GM19193 (cell line): ENCODE measurements at regions not wholly inside any gene's neighbourhood (a gene's known extent, or its start where the extent isn't known, plus 50 kb on each side); places are given as distances from the start of the nearest gene placed in this dataset.

Experiments
- POLR2A ChIP-seq: IDR thresholded peaks from 4 replicates; pipeline ENCODE4 v1.6.1; 2011; ENCODE audit not compliant: insufficient read depth, insufficient read length; ENCODE audit errors: extremely low read depth

DNA sequence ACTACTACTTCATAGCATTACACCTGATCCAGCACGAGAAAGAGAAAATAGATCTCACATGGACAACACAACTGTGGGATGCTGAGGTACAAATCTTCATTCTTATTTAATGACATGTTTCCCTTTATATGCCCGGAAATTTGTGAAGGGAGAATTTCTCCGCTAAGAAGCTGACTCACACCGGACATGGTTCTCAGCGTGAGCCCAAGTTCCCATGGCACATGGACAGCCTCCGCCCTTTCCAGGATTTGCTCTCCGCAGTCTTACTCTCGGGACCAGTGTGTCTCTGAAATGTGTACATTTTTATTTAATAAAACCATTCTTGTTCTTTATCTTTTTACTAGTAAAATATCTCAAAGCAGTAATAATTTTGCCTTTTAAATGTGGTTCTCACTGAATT, 1154.8 kb downstream of the TMEM121 start:
- no peak for TF ChIP-seq POLR2A

- no peak for TF ChIP-seq POLR2A
These were observed 1155.2 kb downstream of the TMEM121 start for GRCh38 chr14:106681568-106681967.

DNA sequence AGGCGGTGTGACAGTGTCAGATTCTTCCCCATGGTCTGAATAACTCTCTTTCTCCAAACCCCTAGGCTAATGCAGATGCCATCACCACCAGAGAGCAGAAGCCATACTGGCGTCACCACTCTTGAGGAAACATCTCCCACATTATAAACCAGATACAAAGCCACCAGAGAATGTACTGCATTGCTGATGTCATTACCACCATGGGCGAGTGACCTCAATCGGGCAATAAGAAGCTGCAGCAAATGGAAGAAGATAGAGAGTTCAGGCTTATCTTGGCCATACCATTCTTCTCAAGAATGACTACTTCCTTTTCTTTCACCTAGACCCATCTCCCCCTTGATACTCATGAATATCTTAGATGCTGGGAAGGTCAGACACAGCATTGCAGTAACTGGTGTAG, 1157.2 kb downstream of the TMEM121 start:
- no peak for TF ChIP-seq POLR2A

DNA sequence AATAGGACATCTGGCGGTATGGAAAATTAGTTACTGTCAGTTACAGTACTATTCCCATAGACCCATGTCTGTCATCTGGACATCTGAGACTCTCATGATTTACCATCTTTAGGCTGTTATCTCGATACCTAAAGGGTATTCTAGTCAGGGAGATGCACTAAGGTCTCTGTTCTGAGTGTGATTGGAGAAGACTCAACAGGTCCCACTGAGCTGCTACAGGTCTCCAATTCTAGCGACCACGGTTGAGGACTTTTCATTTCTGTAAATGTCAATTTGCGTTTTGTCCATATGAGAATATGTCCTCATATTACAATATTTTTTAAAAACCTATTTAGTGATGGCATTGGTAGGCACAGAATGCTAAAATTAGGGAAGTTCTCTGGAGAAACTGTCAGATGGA, 1160.2 kb downstream of the TMEM121 start:
- no peak for TF ChIP-seq POLR2A

- no peak for TF ChIP-seq POLR2A
These were observed 1164.0 kb downstream of the TMEM121 start for GRCh38 chr14:106690333-106690891.

- no peak for TF ChIP-seq POLR2A
These were observed 1165.4 kb downstream of the TMEM121 start for GRCh38 chr14:106691601-106692291.

DNA sequence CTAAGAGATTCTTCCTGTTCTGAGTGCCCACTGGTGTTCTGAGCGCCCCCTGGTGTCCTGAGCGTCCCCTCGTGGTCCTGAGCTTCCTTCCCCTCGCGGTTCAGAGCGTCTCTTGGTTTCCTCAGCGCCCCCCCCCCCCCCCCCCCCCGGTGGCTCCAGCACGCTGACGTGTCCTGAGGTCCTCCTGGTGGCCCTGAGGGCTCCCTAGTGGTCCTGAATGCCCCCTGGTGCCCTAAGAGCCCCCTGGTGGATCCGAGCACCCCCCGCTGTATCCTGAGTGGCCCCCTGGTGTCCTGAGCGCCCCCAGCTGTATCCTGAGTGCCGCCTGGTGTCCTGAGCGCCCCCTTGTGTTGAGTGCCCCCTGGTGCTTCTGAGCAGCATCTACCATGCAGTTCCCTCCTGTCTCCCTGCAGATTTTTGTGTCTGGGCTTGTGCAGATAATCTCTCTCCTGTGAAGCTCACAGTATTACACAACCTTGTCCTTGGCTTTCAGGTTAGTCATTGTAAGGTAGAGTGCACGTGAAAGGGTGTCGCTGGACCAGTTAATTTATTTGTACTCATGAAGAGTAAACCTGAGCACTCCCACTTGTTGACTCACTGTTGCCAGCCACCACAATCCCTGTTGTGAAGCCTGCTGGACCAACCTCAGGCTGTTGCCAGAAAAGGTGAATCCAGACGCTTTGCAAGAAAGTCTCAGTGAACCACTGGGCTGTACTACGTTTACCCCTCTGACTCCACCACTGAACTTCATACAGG, 1168.4 kb downstream of the TMEM121 start:
- no peak for TF ChIP-seq POLR2A

GRCh38 chr14:106728611-106729010, 1202.2 kb downstream of the TMEM121 start:
- no peak for TF ChIP-seq POLR2A

DNA sequence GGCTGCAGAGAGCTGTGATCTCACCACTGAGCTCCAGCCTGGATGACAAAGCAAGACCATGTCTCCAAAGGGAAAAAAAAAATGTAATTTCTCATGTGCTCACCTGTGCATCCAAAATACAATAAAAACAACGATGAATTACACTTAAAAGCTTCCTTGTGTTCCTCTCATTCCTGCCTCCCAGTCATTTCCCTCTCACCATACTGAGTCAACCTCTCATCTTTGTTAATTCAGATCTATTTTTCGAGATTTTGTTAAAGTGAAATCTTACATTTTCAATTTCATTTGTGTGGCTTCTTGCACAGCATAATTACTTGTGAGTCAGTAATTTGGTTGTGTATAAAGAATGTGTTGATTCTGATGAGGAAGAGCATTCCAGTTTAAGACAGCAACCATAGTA, 1203.2 kb downstream of the TMEM121 start:
- no peak for TF ChIP-seq POLR2A

GRCh38 chr14:106733771-106734170, 1207.4 kb downstream of the TMEM121 start:
- TF ChIP-seq POLR2A: no peak

- no peak for TF ChIP-seq POLR2A
These were observed 1210.6 kb downstream of the TMEM121 start for GRCh38 chr14:106737021-106737420.

GRCh38 chr14:106738075-106738474, 1211.7 kb downstream of the TMEM121 start:
- no peak for TF ChIP-seq POLR2A

- no peak for TF ChIP-seq POLR2A
These were observed 1239.8 kb downstream of the TMEM121 start for GRCh38 chr14:106766145-106766544.

DNA sequence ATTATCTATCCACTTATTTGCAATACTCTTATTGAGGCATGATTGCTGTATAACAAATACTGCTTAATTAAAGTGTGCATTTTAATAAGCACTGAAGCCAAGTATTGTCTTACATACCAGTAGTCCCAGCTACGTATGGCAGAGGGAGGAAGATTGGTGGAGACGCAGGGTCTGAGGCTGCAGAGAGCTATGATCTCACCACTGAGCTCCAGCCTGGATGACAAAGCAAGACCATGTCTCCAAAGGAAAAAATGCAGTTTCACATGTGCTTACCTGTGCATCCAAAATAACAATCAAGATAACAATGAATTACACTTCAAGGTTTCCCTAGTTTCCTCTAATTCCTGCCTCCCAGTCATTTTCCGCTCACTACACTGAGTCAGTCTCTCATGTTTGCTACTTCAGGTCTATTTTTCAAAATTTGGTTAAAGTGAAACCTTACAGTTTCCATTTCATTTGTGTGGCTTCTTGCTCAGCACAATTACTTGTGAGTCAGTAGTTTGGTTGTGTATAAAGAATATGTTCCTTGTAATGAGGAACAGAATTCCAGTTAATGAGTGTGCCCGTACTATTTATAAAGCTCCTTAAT, 1250.1 kb downstream of the TMEM121 start:
- no peak for TF ChIP-seq POLR2A

- TF ChIP-seq POLR2A: no peak
These were observed 1252.6 kb downstream of the TMEM121 start for GRCh38 chr14:106778986-106779385.
